ENCODE measurements at regions not wholly inside any gene's neighbourhood (a gene's known extent, or its start where the extent isn't known, plus 50 kb on each side); places are given as distances from the start of the nearest gene placed in this dataset.

GRCh38 chr14:82886670-82887069, 1353.0 kb upstream of the SEL1L start:
- DNase-seq (no peak), ATAC-seq (ENCODE audit: insufficient read depth, low FRiP score) (no peak)
- Histone ChIP-seq H3K9me3 (ENCODE audit: control insufficient read depth in 4 of 4, insufficient read depth in 3 of 4, low read length in 3 of 4) (no peaks in the 10 kb centered on the region), H3K9ac (ENCODE audit: insufficient read depth in 1 of 2, low read length in 2 of 2) (no peak overlapping the region), H3K4me1 (ENCODE audit: control insufficient read depth in 5 of 5, insufficient read depth in 5 of 5, low read length in 5 of 5) (no peaks in the 10 kb centered on the region), H3K36me3 (ENCODE audit: control insufficient read depth in 4 of 4, insufficient read depth in 4 of 4, low read length in 4 of 4) (no peaks in the 10 kb centered on the region), H3K27ac (ENCODE audit: low read depth in 1 of 2, low read length in 1 of 2) (no peak overlapping the region), H3K27me3 (ENCODE audit: control insufficient read depth in 3 of 3, insufficient read depth in 3 of 3, low read length in 2 of 3) (no peaks in the 10 kb centered on the region), H3K4me3 (no peak overlapping the region)
- 61 to 65% methylated on average over 1 of the region's 1 CpG for WGBS, 2 donors
- no peak for TF ChIP-seq CTCF (IDR thresholded peaks at IDR 0.05; ENCODE audit: control extremely low read depth, extremely low read depth)

- DNase-seq, result no peak
- no peak for TF ChIP-seq CTCF (IDR thresholded peaks at IDR 0.05; ENCODE audit: control extremely low read depth, extremely low read depth)
- Histone ChIP-seq H3K36me3 (ENCODE audit: control insufficient read depth in 4 of 4, insufficient read depth in 4 of 4, low read length in 4 of 4) (no peaks in the 10 kb centered on the region), H3K4me3 (no peak overlapping the region), H3K27ac (ENCODE audit: low read depth in 1 of 2, low read length in 1 of 2) (no peak overlapping the region), H3K4me1 (ENCODE audit: control insufficient read depth in 5 of 5, insufficient read depth in 5 of 5, low read length in 5 of 5) (no peaks in the 10 kb centered on the region), H3K9me3 (ENCODE audit: control insufficient read depth in 4 of 4, insufficient read depth in 3 of 4, low read length in 3 of 4) (no peaks in the 10 kb centered on the region), H3K27me3 (ENCODE audit: control insufficient read depth in 3 of 3, insufficient read depth in 3 of 3, low read length in 2 of 3) (no peaks in the 10 kb centered on the region), H3K9ac (ENCODE audit: insufficient read depth in 1 of 2, low read length in 2 of 2) (no peak overlapping the region)
- no peak for ATAC-seq (ENCODE audit: insufficient read depth, low FRiP score)
Measured at GRCh38 chr14:82889701-82890100, 1356.0 kb upstream of the SEL1L start.

- H3K27ac ChIP-seq (ENCODE audit: low read depth in 1 of 2, low read length in 1 of 2), result no peak overlapping the region
- no peaks in the 10 kb centered on the region for H3K36me3 ChIP-seq (ENCODE audit: control insufficient read depth in 4 of 4, insufficient read depth in 4 of 4, low read length in 4 of 4)
- H3K4me3 ChIP-seq, result no peak overlapping the region
- no peak overlapping the region for H3K9ac ChIP-seq (ENCODE audit: insufficient read depth in 1 of 2, low read length in 2 of 2)
- no peaks in the 10 kb centered on the region for H3K9me3 ChIP-seq (ENCODE audit: control insufficient read depth in 4 of 4, insufficient read depth in 3 of 4, low read length in 3 of 4)
- no peak for TF ChIP-seq CTCF (IDR thresholded peaks at IDR 0.05; ENCODE audit: control extremely low read depth, extremely low read depth)
- 76 to 90% methylated on average over 1 of the region's 1 CpG for WGBS, 2 donors
- no peaks in the 10 kb centered on the region for H3K27me3 ChIP-seq (ENCODE audit: control insufficient read depth in 3 of 3, insufficient read depth in 3 of 3, low read length in 2 of 3)
- peak in 2 of 3 donors; percentile 78 to 84 for DNase-seq
- no peak for ATAC-seq (ENCODE audit: insufficient read depth, low FRiP score)
- no peaks in the 10 kb centered on the region for H3K4me1 ChIP-seq (ENCODE audit: control insufficient read depth in 5 of 5, insufficient read depth in 5 of 5, low read length in 5 of 5)
Measured at GRCh38 chr14:82896476-82896875, 1362.8 kb upstream of the SEL1L start.
